H7 (cell line): ENCODE measurements at regions not wholly inside any gene's neighbourhood (a gene's known extent, or its start where the extent isn't known, plus 50 kb on each side); places are given as distances from the start of the nearest gene placed in this dataset.
A peak's percentile ranks its signal among the peaks of the same experiment; 100 is the strongest.
"Not testable (repeated sequence)": the region's sequence is repeated elsewhere in the genome, so short reads cannot be mapped to it uniquely, and the experiment has no call there.

ENCODE experiments used
- DNase-seq: peaks from one replicate; pipeline ENCODE4 v3.0.0; 2012
- H3K27me3 ChIP-seq: 2 replicates; pipeline ENCODE4 v1.6.0; 2011; ENCODE audit warnings: mild to moderate bottlenecking, low read length; ENCODE audit not compliant: control insufficient read depth, insufficient read depth
- H3K36me3 ChIP-seq: replicated peaks from 2 replicates; pipeline ENCODE4 v1.5.1; 2011; ENCODE audit warnings: low read length; ENCODE audit not compliant: control insufficient read depth, insufficient read depth
- H3K4me3 ChIP-seq: 2 replicates; pipeline ENCODE4 v1.5.1; 2011; ENCODE audit warnings: low read depth, mild to moderate bottlenecking, control low read depth, low read length, moderate library complexity; ENCODE audit not compliant: insufficient read depth

- DNase-seq, result no peak
- Histone ChIP-seq H3K27me3 (no peaks in the 10 kb centered on the region), H3K36me3 (no peaks in the 10 kb centered on the region), H3K4me3 (no peak overlapping the region)
Observed at GRCh38 chr12:119931402-119931801, 54.3 kb upstream of the CIT start.

DNA sequence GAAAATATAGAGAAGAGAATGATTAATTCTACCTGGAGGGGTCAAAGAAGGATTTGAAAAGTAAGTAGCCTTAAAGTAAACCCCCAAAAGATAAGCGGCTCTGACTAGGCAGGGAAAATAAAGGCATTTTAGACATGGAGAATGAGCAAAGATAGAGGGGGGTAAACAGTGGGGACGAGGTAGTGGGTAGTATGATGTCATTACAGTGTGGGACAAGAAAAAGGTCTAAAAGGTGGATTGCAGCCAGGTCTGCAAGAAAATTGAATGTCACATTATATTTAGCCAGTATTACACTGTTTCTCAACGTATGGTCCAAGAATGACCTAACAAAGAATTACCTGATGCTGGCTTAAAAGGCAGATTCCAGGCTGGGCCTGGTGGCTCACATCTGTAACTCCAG, 55.8 kb upstream of the CIT start:
- H3K4me3 ChIP-seq, result no peak overlapping the region
- DNase-seq, result no peak
- no peaks in the 10 kb centered on the region for H3K27me3 ChIP-seq
- no peaks in the 10 kb centered on the region for H3K36me3 ChIP-seq

DNA sequence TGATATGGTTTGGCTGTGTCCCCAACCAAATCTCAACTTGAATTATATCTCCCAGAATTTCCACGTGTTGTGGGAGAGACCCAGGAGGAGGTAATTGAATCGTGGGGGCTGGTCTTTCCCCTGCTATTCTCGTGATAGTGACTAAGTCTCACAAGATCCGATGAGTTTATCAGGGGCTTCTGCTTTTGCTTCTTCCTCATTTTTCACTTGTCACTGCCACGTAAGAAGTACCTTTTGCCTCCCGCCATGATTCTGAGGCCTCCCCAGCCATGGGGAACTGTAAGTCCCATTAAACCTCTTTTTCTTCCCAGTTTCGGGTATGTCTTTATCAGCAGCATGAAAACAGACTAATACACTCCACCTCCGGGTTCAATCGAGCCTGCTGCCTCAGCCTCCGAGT, 54.3 kb upstream of the BICDL1 start:
- H3K27me3 ChIP-seq, H3K4me3 ChIP-seq, DNase-seq, H3K36me3 ChIP-seq: not testable (repeated sequence)

- H3K4me3 ChIP-seq, result no peak overlapping the region
- DNase-seq, result no peak
- H3K27me3 ChIP-seq, result no peaks in the 10 kb centered on the region
- no peaks in the 10 kb centered on the region for H3K36me3 ChIP-seq
Observed at GRCh38 chr12:119936705-119937311, 52.2 kb upstream of the BICDL1 start.

DNA sequence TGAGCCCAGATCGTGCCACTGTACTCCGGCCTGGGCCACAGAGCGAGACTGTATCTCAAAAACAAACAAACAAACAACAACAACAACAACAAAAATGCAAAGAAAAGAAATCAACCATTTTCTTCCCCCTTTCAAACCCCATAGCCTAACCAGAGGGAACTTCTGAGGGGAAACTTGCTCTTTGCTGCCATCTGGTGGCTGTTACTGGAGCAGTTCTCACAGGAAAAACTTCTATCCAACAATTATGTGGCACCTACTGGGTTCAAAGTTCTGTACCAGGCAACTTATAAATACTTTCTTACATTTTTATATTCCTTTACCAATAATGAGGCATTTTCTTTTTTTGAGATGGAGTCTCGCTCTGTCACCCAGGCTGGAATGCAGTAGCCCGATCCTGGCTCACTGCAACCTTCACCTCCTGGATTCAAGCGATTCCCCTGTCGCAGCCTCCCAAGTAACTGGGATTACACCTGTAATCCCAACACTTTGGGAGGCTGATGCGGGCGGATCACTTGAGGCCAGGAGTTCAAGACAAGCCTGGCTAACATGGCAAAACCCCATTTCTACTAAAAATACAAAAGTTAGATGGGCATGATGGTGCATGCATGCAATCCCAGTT, 50.9 kb upstream of the BICDL1 start:
- Histone ChIP-seq H3K36me3 (no peaks in the 10 kb centered on the region), H3K27me3 (no peaks in the 10 kb centered on the region)
- peak; percentile 75 for DNase-seq

More for the DNA sequence above, 50.9 kb upstream of the BICDL1 start:
- H3K4me3 ChIP-seq, result no peak overlapping the region
